GM12878 (cell line): ENCODE measurements at regions not wholly inside any gene's neighbourhood (a gene's known extent, or its start where the extent isn't known, plus 50 kb on each side); places are given as distances from the start of the nearest gene placed in this dataset.
"Not testable (repeated sequence)": the region's sequence is repeated elsewhere in the genome, so short reads cannot be mapped to it uniquely, and the experiment has no call there.

ENCODE experiments used
- ATAC-seq: fragments of 200-7000 bp; cut with Tn5 transposase; 3 replicates; pipeline ENCODE4 v1.9.1; 2020; ENCODE audit warnings: mild to moderate bottlenecking, moderate library complexity
- BruUV-seq: library from RNA; stranded (reverse); fragments of 400-500 nt; replicated peaks from 2 replicates; lab custom pipeline; 2021; lab: Mats Ljungman, UMichigan
- CTCF ChIA-PET: fragments of 300-600 bp; sonication (Branson Sonifier 250); formaldehyde crosslinking; extraction: SDS; loops from one replicate; lab custom pipeline; 2021; ENCODE audit warnings: inconsistent platforms; lab: Yijun Ruan, JAX
- POLR2A ChIA-PET: fragments of 350-600 bp; formaldehyde crosslinking; extraction: SDS; loops from one replicate; lab custom pipeline; 2021; ENCODE audit warnings: inconsistent platforms; lab: Charles Lee
- RAD21 ChIA-PET: fragments of 300-600 bp; sonication (Branson Sonifier 250); formaldehyde crosslinking; loops from one replicate; lab custom pipeline; 2023; ENCODE audit warnings: antibody characterized with exemption; ENCODE audit not compliant: unreplicated experiment; lab: Charles Lee
- SMC1A ChIA-PET: fragments of 300-600 bp; sonication (Branson Sonifier 250); formaldehyde crosslinking; loops from one replicate; lab custom pipeline; 2023; ENCODE audit not compliant: unreplicated experiment, uncharacterized antibody; lab: Charles Lee
- DNase-seq: peaks from one replicate; pipeline ENCODE4 v3.0.0-alpha.2; 2011; ENCODE audit warnings: low read depth, low spot score
- FAIRE-seq: peaks from 3 replicates; lab custom pipeline; 2011; peaks lifted over from hg19 to GRCh38; lab: Jason Lieb, UNC
- H2AFZ ChIP-seq: 2 replicates; pipeline ENCODE4 v1.6.0; 2011; ENCODE audit warnings: low read depth, low read length, control low read depth; ENCODE audit not compliant: control insufficient read depth
- H3K27ac ChIP-seq: 2 replicates; pipeline ENCODE4 v1.5.1; 2011; ENCODE audit warnings: control low read depth; ENCODE audit not compliant: control insufficient read depth, insufficient read depth
- H3K27me3 ChIP-seq, 2 experiments: replicated peaks in 1 of 2; 2 replicates each; pipeline versions ENCODE4 v1.6.0 to v1.6.1; 2011; ENCODE audit warnings: low read length in 1 of 2; ENCODE audit not compliant: control insufficient read depth in 2 of 2, insufficient read depth in 2 of 2
- H3K36me3 ChIP-seq, 2 experiments: 2 replicates each; pipeline ENCODE4 v1.5.1; 2011; ENCODE audit warnings: low read length in 1 of 2; ENCODE audit not compliant: control insufficient read depth in 2 of 2, insufficient read depth in 2 of 2
- H3K4me1 ChIP-seq: 2 replicates; pipeline ENCODE4 v1.6.1; 2011; ENCODE audit warnings: mild to moderate bottlenecking, low read length, moderate library complexity, mixed read lengths; ENCODE audit not compliant: control insufficient read depth, insufficient read depth
- H3K4me2 ChIP-seq: 2 replicates; pipeline ENCODE4 v1.6.0; 2011; ENCODE audit warnings: control low read depth; ENCODE audit not compliant: control insufficient read depth, insufficient read depth
- H3K4me3 ChIP-seq: fragments of 200-600 bp; sonication (generic); 2 replicates; pipeline ENCODE4 v1.5.1; 2016
- H3K79me2 ChIP-seq: 2 replicates; pipeline ENCODE4 v1.6.0; 2011; ENCODE audit warnings: low read length; ENCODE audit not compliant: control insufficient read depth, insufficient read depth
- H3K9ac ChIP-seq: 2 replicates; pipeline ENCODE4 v1.8.0; 2011; ENCODE audit warnings: low read length, control low read depth, mixed read lengths; ENCODE audit not compliant: control insufficient read depth, insufficient read depth
- H3K9me3 ChIP-seq: replicated peaks from 3 replicates; pipeline ENCODE4 v1.5.1; 2011; ENCODE audit warnings: mild to moderate bottlenecking, low read length; ENCODE audit not compliant: control insufficient read depth, insufficient read depth
- H4K20me1 ChIP-seq: 2 replicates; pipeline ENCODE4 v1.6.0; 2011; ENCODE audit not compliant: control insufficient read depth, insufficient read depth
- CHD1 ChIP-seq: IDR thresholded peaks from 2 replicates; pipeline ENCODE4 v1.6.1; 2012; ENCODE audit warnings: low read depth, low read length, improper control_type of control experiment
- CREB1 ChIP-seq: IDR thresholded peaks from 2 replicates; pipeline ENCODE4 v1.6.1; 2012; ENCODE audit warnings: low read depth, mild to moderate bottlenecking, inconsistent platforms
- ETV6 ChIP-seq, 2 experiments: fragments of 450-650 bp in 1 of 2; IDR thresholded peaks in 1 of 2; conservative IDR thresholded peaks in 1 of 2; 2 replicates each; pipeline ENCODE4 v1.6.1; 2014; ENCODE audit warnings: antibody characterized with exemption in 1 of 2, borderline replicate concordance in 1 of 2, low read depth in 1 of 2, mild to moderate bottlenecking in 1 of 2, moderate library complexity in 1 of 2
- KAT2A ChIP-seq: conservative IDR thresholded peaks from 2 replicates; pipeline ENCODE4 v1.6.1; 2011; ENCODE audit warnings: low read depth, low read length; ENCODE audit not compliant: control insufficient read depth
- MXI1 ChIP-seq: fragments of 150-350 bp; IDR thresholded peaks from 2 replicates; pipeline ENCODE4 v1.6.1; 2011; ENCODE audit warnings: low read depth, mild to moderate bottlenecking, inconsistent platforms, low read length, improper control_type of control experiment
- NFYB ChIP-seq: IDR thresholded peaks from 2 replicates; pipeline ENCODE4 v1.6.1; 2011; ENCODE audit warnings: low read depth, mild to moderate bottlenecking, low read length, improper control_type of control experiment, moderate library complexity; ENCODE audit not compliant: insufficient read depth
- RB1 ChIP-seq: fragments of 450-650 bp; formaldehyde crosslinking; IDR thresholded peaks from 2 replicates; pipeline ENCODE4 v1.6.1; 2017; ENCODE audit warnings: mild to moderate bottlenecking, borderline replicate concordance
- ZNF274 ChIP-seq: IDR thresholded peaks from one replicate; pipeline ENCODE4 v1.8.0; 2011; ENCODE audit not compliant: insufficient read length, insufficient read depth
- ZZZ3 ChIP-seq: IDR thresholded peaks from 2 replicates; pipeline ENCODE4 v1.6.1; 2011; ENCODE audit warnings: low read depth; ENCODE audit not compliant: control insufficient read depth, insufficient read length
- WGBS: methylation state at CpG from one replicate; pipeline ENCODE4 v1.1.6; 2016; ENCODE audit warnings: low lambda C conversion rate; ENCODE audit not compliant: insufficient replicate concordance, insufficient coverage; ENCODE audit errors: missing lambda C conversion rate; 5-methylcytosine and 5-hydroxymethylcytosine counted together
- in situ Hi-C: fragments of 300-500 bp; cut with MboI; formaldehyde crosslinking; loops from 9 replicates; pipeline ENCODE4 v1.14.3; 2018; ENCODE audit warnings: mixed read lengths
- intact Hi-C: fragments of 100-400 bp; cut with micrococcal nuclease; formaldehyde crosslinking; loops from one replicate; pipeline ENCODE4 v1.14.2; 2022; ENCODE audit not compliant: unreplicated experiment

DNA sequence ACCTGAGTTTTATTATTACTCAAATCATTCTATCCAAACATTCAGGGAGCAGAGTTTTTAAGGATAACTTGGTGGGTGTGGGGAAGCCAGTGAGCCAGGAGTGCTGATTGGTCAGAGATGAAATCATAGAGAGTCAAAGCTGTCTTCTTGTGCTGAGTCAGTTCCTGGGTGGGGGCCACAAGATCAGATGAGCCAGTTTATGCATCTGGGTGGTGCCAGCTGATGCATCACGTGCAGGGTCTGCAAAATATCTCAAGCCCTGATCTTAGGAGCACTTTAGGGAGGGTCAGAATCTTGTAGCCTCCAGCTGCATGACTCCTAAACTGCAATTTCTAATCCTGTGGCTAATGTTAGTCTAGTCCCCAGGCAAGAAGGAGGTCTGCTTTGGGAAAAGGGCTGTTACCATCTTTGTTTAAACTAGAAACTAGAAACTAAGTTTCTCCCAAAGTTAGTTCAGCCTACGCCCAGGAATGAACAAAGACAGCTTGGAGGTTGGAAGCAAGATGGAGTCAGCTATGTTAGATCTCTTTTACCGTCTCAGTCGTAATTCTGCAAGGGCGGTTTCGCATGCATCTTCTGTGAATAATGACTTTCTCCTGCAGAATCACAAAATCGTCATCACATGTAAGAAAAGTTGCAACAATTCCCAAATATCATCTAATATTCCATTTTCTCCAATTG, 97.5 kb downstream of the ZNF664 start:
- DNase-seq, in situ Hi-C loops, RAD21 ChIA-PET, intact Hi-C loops, H4K20me1 ChIP-seq, BruUV-seq, FAIRE-seq, H3K27me3 ChIP-seq, H3K4me1 ChIP-seq, H3K9ac ChIP-seq, ATAC-seq, H3K79me2 ChIP-seq, H3K36me3 ChIP-seq, H3K4me3 ChIP-seq, H3K9me3 ChIP-seq, H3K4me2 ChIP-seq, H3K27ac ChIP-seq, H2AFZ ChIP-seq: not testable (repeated sequence)
- WGBS, result 58% methylated on average over 7 of the region's 7 CpGs
- SMC1A ChIA-PET, result interaction anchor here (0.8 kb wide), 1 partner anchor 9 kb away, joined by 3 read pairs; no protein-coding TSS in a partner anchor
- CTCF ChIA-PET, result interaction anchor here (1.1 to 1.2 kb wide), 2 partner anchors 14 to 37 kb away, joined by 3 read pairs; no protein-coding TSS in a partner anchor
- POLR2A ChIA-PET, result interaction anchor here (0.6 kb wide), 1 partner anchor 771 kb away, joined by 4 read pairs; no protein-coding TSS in a partner anchor

DNA sequence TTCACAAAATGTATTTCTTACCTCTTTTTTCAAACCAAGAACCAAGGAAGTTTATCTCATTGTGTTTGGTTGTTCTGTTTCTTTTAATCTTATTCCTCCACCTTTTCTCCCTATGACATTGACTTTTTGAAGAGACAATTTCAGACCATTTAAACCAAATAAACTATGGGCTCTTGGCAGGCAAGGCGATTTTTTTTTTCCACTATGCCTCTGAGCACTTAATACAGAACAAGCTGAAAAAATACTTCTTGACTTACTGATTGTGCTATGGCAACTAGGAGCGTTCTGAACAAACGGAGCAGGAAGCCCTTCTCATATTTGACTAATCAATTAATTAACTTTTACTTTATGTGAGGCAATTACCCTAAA, 98.0 kb downstream of the ZNF664 start:
- Histone ChIP-seq H3K36me3 (no peaks in the 10 kb centered on the region), H3K27me3 (no peaks in the 10 kb centered on the region), H2AFZ (no peak overlapping the region), H3K79me2 (no peaks in the 10 kb centered on the region), H3K4me1 (no peaks in the 10 kb centered on the region), H4K20me1 (no peaks in the 10 kb centered on the region), H3K9me3 (no peaks in the 10 kb centered on the region; the same call in 1 of the 3 replicates), H3K27ac (no peak overlapping the region), H3K4me2 (no peak overlapping the region), H3K4me3 (no peak overlapping the region), H3K9ac (no peak overlapping the region)
- in situ Hi-C loops, result no loop called here
- intact Hi-C loops, result no loop called here
- CTCF ChIA-PET, result interaction anchor here (1.1 to 1.2 kb wide), 2 partner anchors 15 to 38 kb away, joined by 3 read pairs; no protein-coding TSS in a partner anchor
- RAD21 ChIA-PET, result no interaction called here
- TF ChIP-seq KAT2A (no peak), ZNF274 (no peak), ZZZ3 (no peak), MXI1 (no peak), CREB1 (no peak), CHD1 (no peak), NFYB (no peak), ETV6 (conservative IDR thresholded peaks at IDR 0.05 in 1 of 2, IDR thresholded peaks at IDR 0.05 in 1 of 2; ENCODE audit: borderline replicate concordance in 1 of 2, low read depth in 1 of 2) (no peak), RB1 (no peak)
- DNase-seq, result no peak
- SMC1A ChIA-PET, result no interaction called here
- 59% methylated on average over 3 of the region's 3 CpGs for WGBS
- POLR2A ChIA-PET, result interaction anchor here (0.6 kb wide), 1 partner anchor 772 kb away, joined by 4 read pairs; no protein-coding TSS in a partner anchor
- ATAC-seq, result no peak
- FAIRE-seq, result no peak
- no TSS peak for BruUV-seq
